HL-60 (cell line): ENCODE measurements at regions not wholly inside any gene's neighbourhood (a gene's known extent, or its start where the extent isn't known, plus 50 kb on each side); places are given as distances from the start of the nearest gene placed in this dataset.
A peak's percentile ranks its signal among the peaks of the same experiment; 100 is the strongest.

ENCODE experiments used
- DNase-seq, 2 experiments: peaks; one replicate each; pipeline ENCODE4 v3.0.0-alpha.2; 2010 to 2020; ENCODE audit warnings: low read depth in 1 of 2, low spot score in 1 of 2
- H3K27ac ChIP-seq: fragments of 250-450 bp; sonication (Bioruptor Pico); replicated peaks from 2 replicates; pipeline ENCODE4 v1.5.1; 2020; ENCODE audit warnings: mild to moderate bottlenecking, moderate library complexity
- H3K27me3 ChIP-seq: fragments of 250-450 bp; sonication (Bioruptor Pico); 2 replicates; pipeline ENCODE4 v1.5.1; 2021; ENCODE audit warnings: mild to moderate bottlenecking, moderate library complexity; ENCODE audit not compliant: insufficient read depth, poor library complexity, severe bottlenecking
- H3K4me3 ChIP-seq: replicated peaks from 2 replicates; pipeline ENCODE4 v1.5.1; 2011; ENCODE audit warnings: mild to moderate bottlenecking, control low read depth, low read length; ENCODE audit not compliant: insufficient read depth
- GABPA ChIP-seq: IDR thresholded peaks from 2 replicates; pipeline ENCODE4 v1.6.1; 2012; ENCODE audit warnings: low read depth
- POLR2AphosphoS5 ChIP-seq: IDR thresholded peaks from 2 replicates; pipeline ENCODE4 v1.6.1; 2012; ENCODE audit warnings: low read depth
- SPI1 ChIP-seq: IDR thresholded peaks from 2 replicates; pipeline ENCODE4 v1.6.1; 2012; ENCODE audit warnings: low read depth, mild to moderate bottlenecking, borderline replicate concordance
- TF ChIP-seq, protein P1 (sequence below): IDR thresholded peaks from one replicate; pipeline ENCODE4 v1.5.1; 2011; ENCODE audit warnings: low read length, control low read depth, inconsistent platforms; ENCODE audit not compliant: insufficient read depth
- TF ChIP-seq, protein P2 (sequence below): IDR thresholded peaks from 2 replicates; pipeline ENCODE4 v1.6.1; 2012; ENCODE audit warnings: low read depth; ENCODE audit not compliant: insufficient replicate concordance

DNA sequence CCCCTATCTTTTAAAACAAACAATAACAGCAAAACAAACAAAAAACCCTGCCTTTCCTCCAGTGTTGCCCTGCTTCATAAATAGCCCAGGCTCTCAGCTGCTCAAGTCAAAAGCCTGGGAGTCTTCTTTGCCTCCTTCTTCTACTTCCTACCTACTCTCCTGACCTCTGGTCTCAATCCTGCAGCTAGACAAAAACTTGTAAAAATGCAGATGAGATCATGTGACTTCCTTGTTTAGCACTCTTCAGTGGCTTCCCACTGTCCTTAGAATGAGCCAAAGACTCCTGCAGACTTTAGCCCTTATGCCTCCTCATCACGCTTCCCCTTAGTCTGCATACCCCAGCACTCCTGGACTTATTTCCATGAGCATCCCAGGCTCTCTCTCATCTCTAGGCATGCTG lies 55.0 kb upstream of the ZNF644 start:
- no peak overlapping the region for H3K27ac ChIP-seq
- TF ChIP-seq, protein P1, sequence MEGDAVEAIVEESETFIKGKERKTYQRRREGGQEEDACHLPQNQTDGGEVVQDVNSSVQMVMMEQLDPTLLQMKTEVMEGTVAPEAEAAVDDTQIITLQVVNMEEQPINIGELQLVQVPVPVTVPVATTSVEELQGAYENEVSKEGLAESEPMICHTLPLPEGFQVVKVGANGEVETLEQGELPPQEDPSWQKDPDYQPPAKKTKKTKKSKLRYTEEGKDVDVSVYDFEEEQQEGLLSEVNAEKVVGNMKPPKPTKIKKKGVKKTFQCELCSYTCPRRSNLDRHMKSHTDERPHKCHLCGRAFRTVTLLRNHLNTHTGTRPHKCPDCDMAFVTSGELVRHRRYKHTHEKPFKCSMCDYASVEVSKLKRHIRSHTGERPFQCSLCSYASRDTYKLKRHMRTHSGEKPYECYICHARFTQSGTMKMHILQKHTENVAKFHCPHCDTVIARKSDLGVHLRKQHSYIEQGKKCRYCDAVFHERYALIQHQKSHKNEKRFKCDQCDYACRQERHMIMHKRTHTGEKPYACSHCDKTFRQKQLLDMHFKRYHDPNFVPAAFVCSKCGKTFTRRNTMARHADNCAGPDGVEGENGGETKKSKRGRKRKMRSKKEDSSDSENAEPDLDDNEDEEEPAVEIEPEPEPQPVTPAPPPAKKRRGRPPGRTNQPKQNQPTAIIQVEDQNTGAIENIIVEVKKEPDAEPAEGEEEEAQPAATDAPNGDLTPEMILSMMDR, result no peak
- TF ChIP-seq SPI1, result no peak
- TF ChIP-seq, protein P2, sequence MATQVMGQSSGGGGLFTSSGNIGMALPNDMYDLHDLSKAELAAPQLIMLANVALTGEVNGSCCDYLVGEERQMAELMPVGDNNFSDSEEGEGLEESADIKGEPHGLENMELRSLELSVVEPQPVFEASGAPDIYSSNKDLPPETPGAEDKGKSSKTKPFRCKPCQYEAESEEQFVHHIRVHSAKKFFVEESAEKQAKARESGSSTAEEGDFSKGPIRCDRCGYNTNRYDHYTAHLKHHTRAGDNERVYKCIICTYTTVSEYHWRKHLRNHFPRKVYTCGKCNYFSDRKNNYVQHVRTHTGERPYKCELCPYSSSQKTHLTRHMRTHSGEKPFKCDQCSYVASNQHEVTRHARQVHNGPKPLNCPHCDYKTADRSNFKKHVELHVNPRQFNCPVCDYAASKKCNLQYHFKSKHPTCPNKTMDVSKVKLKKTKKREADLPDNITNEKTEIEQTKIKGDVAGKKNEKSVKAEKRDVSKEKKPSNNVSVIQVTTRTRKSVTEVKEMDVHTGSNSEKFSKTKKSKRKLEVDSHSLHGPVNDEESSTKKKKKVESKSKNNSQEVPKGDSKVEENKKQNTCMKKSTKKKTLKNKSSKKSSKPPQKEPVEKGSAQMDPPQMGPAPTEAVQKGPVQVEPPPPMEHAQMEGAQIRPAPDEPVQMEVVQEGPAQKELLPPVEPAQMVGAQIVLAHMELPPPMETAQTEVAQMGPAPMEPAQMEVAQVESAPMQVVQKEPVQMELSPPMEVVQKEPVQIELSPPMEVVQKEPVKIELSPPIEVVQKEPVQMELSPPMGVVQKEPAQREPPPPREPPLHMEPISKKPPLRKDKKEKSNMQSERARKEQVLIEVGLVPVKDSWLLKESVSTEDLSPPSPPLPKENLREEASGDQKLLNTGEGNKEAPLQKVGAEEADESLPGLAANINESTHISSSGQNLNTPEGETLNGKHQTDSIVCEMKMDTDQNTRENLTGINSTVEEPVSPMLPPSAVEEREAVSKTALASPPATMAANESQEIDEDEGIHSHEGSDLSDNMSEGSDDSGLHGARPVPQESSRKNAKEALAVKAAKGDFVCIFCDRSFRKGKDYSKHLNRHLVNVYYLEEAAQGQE, result no peak
- TF ChIP-seq GABPA, result no peak
- TF ChIP-seq POLR2AphosphoS5, result no peak

DNA sequence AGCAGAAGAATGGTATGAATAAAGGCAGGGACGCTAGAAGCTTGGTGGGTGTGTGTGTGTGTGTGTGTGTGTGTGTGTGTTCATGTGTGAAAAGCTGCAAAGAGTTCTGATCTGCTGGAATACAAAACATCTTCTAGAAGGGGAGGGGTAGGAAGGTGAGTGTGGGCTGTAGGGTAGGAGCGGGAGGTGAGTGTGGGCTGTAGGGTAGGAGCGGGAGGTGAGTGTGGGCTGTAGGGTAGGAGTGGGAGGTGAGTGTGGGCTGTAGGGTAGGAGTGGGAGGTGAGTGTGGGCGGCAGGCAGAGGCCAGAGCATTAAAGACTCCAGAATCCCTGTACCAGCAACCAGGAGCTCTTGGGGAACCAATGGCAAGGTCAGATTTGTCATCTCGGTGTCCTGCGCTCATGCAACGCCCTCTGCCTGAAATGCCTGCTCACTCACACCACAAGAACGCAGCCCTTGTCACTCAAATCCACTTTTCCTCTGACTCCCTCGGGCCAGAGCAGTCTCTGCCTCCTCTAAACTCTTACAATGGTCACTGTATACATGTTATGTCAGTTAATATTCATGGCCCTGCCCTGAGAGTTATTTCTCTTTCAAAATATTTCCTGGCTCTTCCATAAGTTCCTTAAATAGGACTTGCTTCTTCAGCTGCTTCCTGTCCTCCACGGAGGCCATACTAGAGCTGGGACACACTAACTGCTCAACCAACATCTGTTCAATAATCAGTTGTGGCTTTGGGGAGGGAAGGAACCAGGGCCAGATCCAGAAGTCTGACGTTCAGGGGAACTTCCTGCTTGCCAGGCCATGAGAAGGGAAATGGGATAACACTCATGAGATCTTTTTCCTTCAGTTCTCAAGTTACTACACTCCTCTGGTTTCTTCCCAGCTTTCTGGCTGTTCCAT lies 53.6 kb upstream of the ZNF644 start:
- DNase-seq, result peak in 1 of 2 experiments; percentile 14
- TF ChIP-seq, protein P1, result no peak
- TF ChIP-seq SPI1, result no peak
- no peak for TF ChIP-seq GABPA
- TF ChIP-seq, protein P2, result no peak
- no peak for TF ChIP-seq POLR2AphosphoS5
- Histone ChIP-seq H3K4me3 (no peak overlapping the region), H3K27me3 (no peaks in the 10 kb centered on the region), H3K27ac (no peak overlapping the region)

More for the DNA sequence above, 55.0 kb upstream of the ZNF644 start:
- Histone ChIP-seq H3K4me3 (no peak overlapping the region), H3K27me3 (no peaks in the 10 kb centered on the region)
- DNase-seq, result no peak

DNA sequence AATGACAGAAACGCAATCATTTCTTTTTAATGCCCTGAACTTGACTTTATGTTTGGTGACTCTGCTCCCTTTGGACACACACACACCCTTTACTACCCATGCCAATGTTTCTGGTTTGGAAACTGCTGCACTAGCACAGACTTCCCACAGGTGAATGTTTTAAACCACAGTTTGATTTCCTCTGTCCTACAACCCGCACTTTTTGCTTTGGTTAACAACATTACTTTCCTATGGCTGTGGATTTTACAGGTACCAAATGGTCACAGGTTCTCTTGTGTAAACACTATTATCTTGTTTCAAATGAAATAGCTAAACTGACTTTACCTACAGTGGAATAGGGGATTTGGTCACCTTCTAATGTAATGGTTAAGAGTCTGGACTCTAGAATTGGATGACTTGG lies 51.5 kb upstream of the ZNF644 start:
- no peak overlapping the region for H3K27ac ChIP-seq
- no peak for TF ChIP-seq POLR2AphosphoS5
- TF ChIP-seq, protein P1, result no peak
- no peak for TF ChIP-seq SPI1
- no peak for TF ChIP-seq GABPA
- DNase-seq, result no peak
- H3K27me3 ChIP-seq, result no peaks in the 10 kb centered on the region
- no peak overlapping the region for H3K4me3 ChIP-seq
